HG03060 (cell line): ENCODE measurements at regions not wholly inside any gene's neighbourhood (a gene's known extent, or its start where the extent isn't known, plus 50 kb on each side); places are given as distances from the start of the nearest gene placed in this dataset.

Experiments
- ATAC-seq: cut with Tn5 transposase; IDR thresholded peaks from one replicate; pipeline ENCODE4 v1.9.1; 2021; ENCODE audit warnings: low read depth, moderate number of reproducible peaks; ENCODE audit not compliant: unreplicated experiment

DNA sequence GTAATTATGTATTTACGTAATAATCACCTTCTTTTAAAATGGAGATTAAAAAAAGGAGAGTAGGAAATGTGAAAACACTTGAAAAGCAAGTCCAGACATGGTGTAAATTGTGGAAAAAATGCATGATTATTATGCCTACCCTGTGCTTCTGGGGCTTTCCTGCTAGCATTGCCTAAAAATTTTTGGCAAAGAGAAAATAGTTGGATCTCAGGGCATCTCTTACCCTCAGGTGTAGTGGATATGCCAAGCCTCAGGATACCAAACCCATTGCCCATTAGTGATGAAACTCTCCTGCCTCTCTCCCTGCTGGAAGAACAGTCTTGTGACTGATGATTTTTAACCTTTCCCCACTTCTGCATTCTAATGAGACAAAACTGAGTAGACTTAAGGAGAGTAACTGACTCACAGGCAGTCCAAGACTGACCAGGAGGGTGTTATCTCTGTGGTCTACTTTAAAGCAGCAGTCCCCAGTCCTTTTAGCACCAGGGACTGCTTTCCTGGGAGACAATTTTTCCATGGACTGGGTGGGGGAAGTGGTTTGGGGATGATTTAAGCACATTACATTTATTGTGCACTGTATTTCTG, 174.6 kb downstream of the ZNF330 start:
- ATAC-seq, result no peak

DNA sequence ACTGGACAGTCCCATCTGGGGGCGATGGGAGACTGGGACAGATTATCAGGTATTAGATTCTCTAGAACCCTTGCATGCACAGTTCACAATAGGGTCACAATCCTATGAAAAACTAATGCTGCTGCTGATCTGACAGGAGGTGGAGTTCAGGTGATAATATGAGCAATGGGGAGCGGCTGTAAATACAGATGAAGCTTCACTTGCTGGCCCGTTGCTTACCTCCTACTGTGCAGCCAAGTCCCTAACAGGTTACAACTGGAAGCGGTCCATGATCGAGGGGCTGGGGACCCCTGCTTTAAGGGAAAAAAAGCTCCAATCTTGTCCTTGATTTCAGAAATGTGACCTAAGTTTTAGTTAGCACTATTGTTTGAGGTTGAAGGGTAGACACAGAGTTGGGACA, 175.2 kb downstream of the ZNF330 start:
- ATAC-seq, result no peak

DNA sequence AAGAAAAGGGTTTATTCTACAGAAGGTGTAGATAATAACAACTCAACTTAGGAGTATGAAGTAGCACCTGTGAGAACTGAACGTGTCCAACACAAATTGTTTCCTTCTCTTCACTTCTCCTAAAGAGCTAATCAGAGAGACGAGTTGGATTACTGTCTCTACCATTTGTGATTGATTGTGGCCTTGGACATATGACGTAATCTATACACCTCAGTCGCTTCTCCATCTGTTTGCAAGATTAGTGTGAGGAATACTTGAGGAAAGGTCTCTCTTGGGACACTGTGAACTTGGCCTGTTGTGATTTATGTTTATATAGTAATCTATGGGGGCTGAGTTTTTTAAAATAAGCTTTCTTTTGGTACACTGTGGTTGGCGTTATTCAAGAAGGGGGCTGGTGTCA, 182.0 kb downstream of the ZNF330 start:
- no peak for ATAC-seq

GRCh38 chr4:141403782-141404181, 183.1 kb downstream of the ZNF330 start:
- no peak for ATAC-seq

GRCh38 chr4:141406237-141406636, 185.5 kb downstream of the ZNF330 start:
- no peak for ATAC-seq

DNA sequence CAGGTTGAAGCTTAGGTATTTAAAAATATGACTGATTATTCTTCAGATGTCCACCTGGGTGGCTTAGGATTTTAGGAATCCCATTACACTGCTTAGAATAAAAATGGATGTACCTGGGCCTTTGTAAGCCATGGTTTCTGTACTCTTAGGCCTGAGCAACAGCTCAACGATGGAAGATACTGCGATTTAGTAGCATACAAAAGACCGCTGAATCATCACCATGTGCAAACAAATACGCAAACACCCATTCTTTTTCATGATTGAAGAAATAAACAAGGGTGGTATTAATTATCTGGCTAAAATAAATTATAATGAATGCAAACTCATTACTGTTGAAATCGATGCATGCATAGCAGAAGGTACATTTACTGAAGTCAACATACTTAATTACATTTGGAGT, 188.9 kb downstream of the ZNF330 start:
- ATAC-seq, result no peak

DNA sequence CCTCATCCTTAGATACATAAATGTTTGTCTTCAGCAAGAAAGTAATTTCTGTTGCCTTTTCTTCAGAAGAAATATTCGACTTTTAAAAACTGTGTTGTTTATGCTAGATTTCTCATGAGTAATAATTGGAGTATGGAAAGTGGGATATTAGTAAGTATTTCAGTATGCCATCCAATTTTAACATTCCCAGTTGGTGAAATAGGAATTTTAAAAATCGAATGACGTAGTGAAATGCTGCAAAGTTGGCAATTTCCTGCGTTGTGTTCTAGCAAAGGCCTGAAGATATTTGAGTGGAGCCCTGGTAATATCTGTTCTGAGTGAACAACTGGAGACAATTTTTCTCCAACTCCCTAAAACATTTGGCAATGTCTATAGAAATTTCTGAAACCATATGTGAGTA, 190.1 kb downstream of the ZNF330 start:
- ATAC-seq, result no peak

DNA sequence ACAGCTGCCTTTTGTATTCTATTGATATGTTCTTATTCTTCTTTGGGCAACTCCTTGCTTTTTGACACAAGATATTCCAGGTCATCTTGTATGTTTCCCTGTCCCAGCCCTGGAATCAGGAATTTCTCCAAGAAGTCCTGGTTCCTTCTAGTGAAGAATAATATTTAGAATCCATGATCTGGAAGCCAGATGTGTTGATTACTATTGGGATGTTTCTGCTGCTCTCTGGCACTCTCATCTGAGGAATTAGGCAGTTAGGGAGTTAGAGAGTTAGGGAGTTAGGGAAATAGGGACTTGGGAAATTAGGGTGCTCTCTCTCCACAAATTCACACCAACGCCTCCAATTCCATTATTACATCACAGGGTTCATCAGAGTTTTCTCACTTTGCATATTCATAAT, 191.2 kb downstream of the ZNF330 start:
- ATAC-seq, result no peak

GRCh38 chr4:141413366-141413765, 192.7 kb downstream of the ZNF330 start:
- ATAC-seq, result no peak

DNA sequence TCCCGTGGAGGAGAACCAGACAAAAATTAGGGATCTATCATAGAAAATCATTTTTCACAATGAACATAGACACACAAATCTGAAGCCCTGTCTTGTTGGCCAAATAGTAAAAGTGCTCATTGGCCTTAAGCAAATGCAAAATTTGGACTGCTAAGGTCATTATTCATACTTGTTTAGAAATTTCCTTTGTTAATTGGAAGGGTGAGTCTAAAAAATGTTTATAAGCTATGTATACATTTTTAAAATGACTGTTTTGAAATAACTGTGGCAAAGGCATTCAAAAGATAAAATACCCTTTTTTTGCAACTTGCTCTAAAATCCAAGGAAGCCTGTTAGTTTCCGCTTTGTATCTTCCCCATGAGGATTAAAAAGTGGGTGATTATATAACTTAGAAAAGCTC, 195.0 kb downstream of the ZNF330 start:
- ATAC-seq, result no peak

DNA sequence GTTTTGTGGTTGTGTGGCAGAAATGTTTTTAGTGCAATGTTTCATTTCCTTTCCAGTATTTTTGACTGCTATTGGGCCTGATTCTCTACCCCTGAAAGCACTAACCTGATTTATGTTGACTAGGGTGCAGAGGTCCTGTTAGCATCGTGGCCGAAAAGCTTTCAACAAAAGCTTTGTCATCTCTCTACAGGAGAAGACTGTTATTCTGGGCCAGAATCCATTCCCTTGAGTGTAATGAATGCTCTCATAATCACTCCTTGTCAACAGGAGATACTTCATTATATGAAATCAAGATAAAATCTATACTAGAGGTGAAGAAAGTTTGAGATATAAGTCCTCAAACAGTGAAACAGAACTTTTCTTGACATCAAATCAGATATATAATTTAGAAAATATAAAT, 195.5 kb downstream of the ZNF330 start:
- no peak for ATAC-seq

DNA sequence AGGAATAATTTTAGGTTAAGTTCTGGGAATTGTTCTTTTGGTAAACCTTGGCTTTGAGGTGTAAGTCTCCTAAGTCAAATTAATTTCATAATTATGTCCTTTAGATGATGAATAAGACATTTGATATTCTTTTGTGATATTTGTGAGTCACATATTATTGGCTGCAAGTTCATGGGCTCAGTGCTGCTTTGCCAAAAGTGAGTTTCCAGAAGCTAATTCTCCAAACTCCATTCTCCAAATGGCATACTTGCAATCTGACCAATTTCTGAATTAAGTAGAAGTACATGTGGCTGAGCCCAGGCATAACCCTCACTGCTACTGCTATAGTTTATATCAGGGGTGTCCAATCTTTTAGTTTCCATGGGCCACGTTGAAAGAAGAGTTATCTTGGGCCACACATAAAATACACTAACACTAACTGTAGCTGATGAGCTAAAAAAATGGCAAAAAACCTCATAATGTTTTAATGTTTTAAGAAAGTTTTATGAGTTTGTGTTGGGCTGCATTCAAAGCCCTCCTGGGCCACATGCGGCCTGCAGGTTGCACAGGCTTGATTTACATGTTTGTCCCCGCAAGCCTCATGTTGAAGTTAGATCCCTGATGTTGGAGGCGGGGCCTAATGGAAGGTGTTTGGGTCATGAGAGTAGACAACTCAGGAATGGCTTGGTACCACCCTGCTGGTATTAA, 196.1 kb downstream of the ZNF330 start:
- no peak for ATAC-seq

DNA sequence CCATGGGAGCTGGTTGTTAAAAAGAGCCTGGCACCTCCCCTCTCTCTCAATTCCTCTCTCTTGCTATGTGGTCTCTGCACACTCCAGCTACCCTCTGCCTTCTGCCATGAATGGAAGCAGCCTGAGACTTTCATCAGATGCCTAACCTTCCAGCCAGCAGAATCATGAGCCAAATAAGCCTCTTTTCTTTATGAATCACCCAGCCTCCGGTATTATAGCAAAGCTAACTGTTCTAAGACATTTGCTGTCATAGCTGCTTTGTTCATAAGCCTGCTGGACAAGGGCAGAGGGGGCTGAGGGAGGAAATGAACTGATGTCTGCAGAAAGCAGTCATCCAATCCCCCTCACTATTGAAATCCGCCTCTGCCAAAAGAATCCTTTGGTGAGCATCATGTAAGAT, 196.7 kb downstream of the ZNF330 start:
- no peak for ATAC-seq

DNA sequence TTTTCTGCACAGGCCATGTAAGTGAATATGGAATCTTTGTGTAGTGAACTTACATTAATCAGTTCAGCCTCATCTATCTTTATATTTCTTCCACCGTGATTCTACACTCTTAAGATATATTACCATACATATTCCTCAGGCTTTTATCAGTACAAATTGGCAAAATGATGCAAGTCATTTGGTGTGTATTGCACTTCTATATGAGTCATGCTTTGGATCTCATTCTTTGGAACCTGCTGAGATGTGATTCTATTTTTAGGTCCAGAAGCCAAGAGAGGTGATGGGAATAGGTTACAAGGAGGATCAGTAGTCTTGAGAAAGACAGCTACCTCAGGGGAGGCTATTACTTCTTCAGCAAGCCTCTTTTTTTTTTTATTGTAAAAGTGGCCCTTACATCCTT, 204.4 kb downstream of the ZNF330 start:
- ATAC-seq, result no peak

GRCh38 chr4:141427726-141428296, 207.1 kb downstream of the ZNF330 start:
- ATAC-seq, result no peak

GRCh38 chr4:141429933-141430332, 206.4 kb upstream of the IL15 start:
- no peak for ATAC-seq

DNA sequence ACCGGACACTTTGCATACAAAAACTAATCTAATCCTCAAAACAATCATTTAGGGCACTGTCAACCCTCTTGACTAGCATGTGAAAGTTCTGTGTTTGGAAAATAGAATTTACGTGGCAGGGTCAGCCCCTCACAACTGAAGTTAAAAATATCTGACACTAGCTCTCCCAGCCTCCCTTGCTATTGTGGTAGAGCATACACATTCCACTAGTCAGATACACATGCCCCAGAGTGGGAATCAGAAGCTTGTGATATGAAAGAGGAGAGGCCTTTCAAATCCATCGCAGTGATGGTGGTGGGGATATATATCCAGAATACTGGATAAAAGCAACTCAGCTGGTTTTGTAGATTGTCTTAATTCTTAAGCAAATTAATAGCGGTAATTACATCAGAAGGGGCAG, 205.7 kb upstream of the IL15 start:
- no peak for ATAC-seq

DNA sequence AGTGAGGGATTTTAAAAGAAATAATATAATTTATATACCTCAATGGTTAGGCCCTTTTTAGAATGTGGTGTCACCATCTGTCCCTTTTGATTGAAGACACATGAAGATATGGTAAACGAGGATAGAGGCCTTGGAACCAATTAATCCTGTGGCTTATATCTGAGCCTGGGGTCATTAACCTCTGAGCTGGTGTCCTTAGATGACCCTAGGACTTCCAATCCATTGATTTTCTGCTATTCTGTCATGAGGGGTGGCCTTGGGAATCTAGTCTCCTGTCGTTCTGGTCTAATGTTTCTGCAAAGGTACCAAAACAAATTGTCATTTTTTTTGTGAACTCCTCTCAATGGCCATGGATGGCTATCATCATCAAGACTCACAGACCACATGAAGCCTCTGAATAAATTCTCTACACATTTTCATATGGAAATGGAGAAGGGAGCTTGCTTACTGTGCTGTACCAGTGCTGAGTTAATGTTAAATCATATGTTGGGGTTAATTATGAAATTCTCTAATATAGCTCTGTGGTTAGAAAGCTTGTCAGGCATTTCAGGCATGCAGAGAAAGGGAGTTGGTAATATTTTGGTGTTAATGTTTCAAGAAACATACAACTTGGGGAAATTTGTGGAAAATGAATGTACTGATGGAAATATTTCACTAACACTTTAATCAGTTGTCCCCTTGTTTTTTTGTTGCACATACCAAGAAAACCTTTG, 204.2 kb upstream of the IL15 start:
- no peak for ATAC-seq

DNA sequence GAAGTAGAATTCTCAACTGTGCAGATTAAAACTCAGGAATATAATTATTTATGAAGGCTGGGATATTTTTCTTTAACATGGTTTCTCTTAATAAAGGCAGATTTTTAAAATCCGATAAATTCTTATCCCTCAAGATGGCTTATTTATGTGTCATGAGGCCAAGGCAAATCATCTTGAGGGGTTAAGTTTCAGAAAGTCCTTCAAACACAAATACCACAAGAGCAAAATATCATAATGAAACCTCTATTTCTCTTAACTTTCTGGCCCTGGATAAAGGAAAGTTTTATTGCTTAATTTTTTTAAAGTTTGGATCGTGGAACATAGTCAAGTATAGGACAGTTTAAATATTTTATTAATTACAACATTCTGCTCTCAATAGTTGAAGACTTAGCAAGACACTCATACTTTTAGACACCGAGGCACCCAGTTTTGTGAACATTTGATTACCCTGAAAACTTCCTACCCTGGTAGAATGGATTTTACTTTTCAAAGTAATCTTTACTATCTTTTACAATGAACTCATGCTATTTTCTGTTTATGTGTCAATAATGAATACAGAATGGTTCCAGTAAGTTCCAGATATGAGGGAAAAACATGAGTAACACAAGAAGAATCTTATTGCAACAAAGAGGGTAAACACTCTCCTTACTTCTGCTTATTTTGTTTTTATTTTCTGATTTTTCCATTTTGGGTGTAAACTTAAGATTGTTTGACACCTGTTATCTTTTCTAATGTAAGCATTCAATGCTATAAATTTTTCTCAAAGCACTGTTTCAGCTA, 200.7 kb upstream of the IL15 start:
- no peak for ATAC-seq

DNA sequence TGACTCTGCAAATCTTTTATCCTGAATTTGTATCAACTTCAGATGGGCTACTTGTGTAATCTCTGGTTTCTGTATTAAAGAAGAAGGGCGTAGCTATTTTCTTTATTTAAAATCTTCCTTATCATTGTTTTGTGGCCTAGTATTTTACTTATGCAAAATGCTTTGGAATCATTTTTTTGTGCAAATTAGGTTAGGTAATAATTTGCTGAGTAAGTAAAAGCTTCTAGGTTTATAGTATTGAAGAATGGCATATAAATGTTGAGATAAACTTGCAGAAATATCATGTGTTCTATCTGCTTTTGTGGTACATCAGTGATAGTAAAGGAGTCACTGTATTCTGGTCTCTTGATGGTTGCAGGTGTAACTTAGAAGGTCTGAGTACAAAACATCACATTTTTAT, 197.2 kb upstream of the IL15 start:
- ATAC-seq, result no peak

DNA sequence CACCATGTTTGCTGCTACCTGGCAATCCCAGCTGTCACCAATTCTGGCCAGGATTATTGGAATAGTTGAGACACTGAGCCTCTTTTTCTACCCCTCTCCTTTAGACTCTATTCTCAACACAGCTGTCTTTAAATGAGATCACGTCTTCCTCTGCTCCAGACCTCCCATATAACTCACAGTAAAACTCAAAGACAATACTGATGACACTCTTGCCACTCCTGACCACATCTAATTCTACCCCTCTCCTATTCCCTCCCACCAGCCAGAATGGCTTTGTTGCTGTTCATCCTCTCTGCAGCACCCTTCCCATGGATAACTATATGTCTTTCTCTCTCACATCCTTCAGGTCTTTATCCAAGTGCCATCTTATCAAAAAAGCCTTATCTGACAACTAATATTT, 188.6 kb upstream of the IL15 start:
- no peak for ATAC-seq
